ENCODE measurements at regions not wholly inside any gene's neighbourhood (a gene's known extent, or its start where the extent isn't known, plus 50 kb on each side); places are given as distances from the start of the nearest gene placed in this dataset.

GRCh38 chrX:150291014-150291413 is 72.1 kb upstream of the MAMLD1 start (continued):
- no peak for TF ChIP-seq REST (IDR thresholded peaks at IDR 0.05; ENCODE audit: low read depth, low read length)
- no peak for TF ChIP-seq CBFB (IDR thresholded peaks at IDR 0.05; ENCODE audit: low read depth)
- TF ChIP-seq RELA (IDR thresholded peaks at IDR 0.05; ENCODE audit: borderline replicate concordance, partially characterized antibody), result no peak
- no peak for TF ChIP-seq STAT3 (IDR thresholded peaks at IDR 0.05; ENCODE audit: low read depth, low read length)
- TF ChIP-seq BHLHE40 (IDR thresholded peaks at IDR 0.05; ENCODE audit: borderline replicate concordance in 1 of 2, low read depth in 2 of 2, low read length in 1 of 2), result no peak
- no peak for TF ChIP-seq RFX5 (IDR thresholded peaks at IDR 0.05; ENCODE audit: low read depth, low read length)

- no peaks in the 10 kb centered on the region for H3K4me1 ChIP-seq (ENCODE audit: control insufficient read depth, insufficient read depth, low read length)
- POLR2A ChIA-PET, result no interaction called here
- H3K36me3 ChIP-seq (ENCODE audit: control insufficient read depth in 2 of 2, insufficient read depth in 2 of 2, low read length in 1 of 2), result no peaks in the 10 kb centered on the region
- H3K79me2 ChIP-seq (ENCODE audit: control insufficient read depth, insufficient read depth, low read length), result no peaks in the 10 kb centered on the region
- no peak overlapping the region for H3K4me2 ChIP-seq (ENCODE audit: control insufficient read depth, insufficient read depth)
- no peak for FAIRE-seq
- CTCF ChIA-PET, result no interaction called here
- no peaks in the 10 kb centered on the region for H4K20me1 ChIP-seq (ENCODE audit: control insufficient read depth, insufficient read depth)
- no peak overlapping the region for H2AFZ ChIP-seq (ENCODE audit: control insufficient read depth, low read depth, low read length)
- SMC1A ChIA-PET (ENCODE audit: uncharacterized antibody, unreplicated experiment), result no interaction called here
- no peak for DNase-seq (ENCODE audit: low read depth, low spot score)
- H3K9ac ChIP-seq (ENCODE audit: control insufficient read depth, insufficient read depth, low read length), result no peak overlapping the region
- ATAC-seq, result no peak
- no peak overlapping the region for H3K27ac ChIP-seq (ENCODE audit: control insufficient read depth, insufficient read depth)
- peaks cover 0 to 3% of the 10 kb centered on the region in 2 experiments; a peak in 1 of 4 replicates for H3K27me3 ChIP-seq (replicated peaks in 1 of 2; ENCODE audit: control insufficient read depth in 2 of 2, insufficient read depth in 2 of 2, low read length in 1 of 2)
- RAD21 ChIA-PET (ENCODE audit: unreplicated experiment), result no interaction called here
- WGBS (ENCODE audit: insufficient coverage, insufficient replicate concordance, low lambda C conversion rate, missing lambda C conversion rate), result 10% methylated on average over 5 of the region's 5 CpGs
- BruUV-seq (replicated peaks), result no TSS peak
- intact Hi-C loops (cut with micrococcal nuclease; ENCODE audit: unreplicated experiment), result no loop called here
- in situ Hi-C loops (cut with MboI), result no loop called here
- no peak overlapping the region for H3K4me3 ChIP-seq
- no peaks in the 10 kb centered on the region for H3K9me3 ChIP-seq (replicated peaks; ENCODE audit: control insufficient read depth, insufficient read depth, low read length)
- TF ChIP-seq POU2F2 (IDR thresholded peaks at IDR 0.05; ENCODE audit: borderline replicate concordance, low read depth, low read length) (no peak), SP1 (IDR thresholded peaks at IDR 0.05; ENCODE audit: low read depth, low read length) (no peak), RUNX3 (IDR thresholded peaks at IDR 0.05; ENCODE audit: low read length) (no peak), BMI1 (IDR thresholded peaks at IDR 0.05; ENCODE audit: borderline replicate concordance) (no peak), IRF4 (IDR thresholded peaks at IDR 0.05; ENCODE audit: low read depth, low read length) (no peak), RBBP5 (conservative IDR thresholded peaks at IDR 0.05) (no peak), JUNB (IDR thresholded peaks at IDR 0.05) (no peak), TARDBP (IDR thresholded peaks at IDR 0.05; ENCODE audit: borderline replicate concordance) (no peak), TAF1 (IDR thresholded peaks at IDR 0.05; ENCODE audit: borderline replicate concordance, low read depth, low read length) (no peak), ZNF207 (IDR thresholded peaks at IDR 0.05; ENCODE audit: borderline replicate concordance) (no peak), NFXL1 (IDR thresholded peaks at IDR 0.05; ENCODE audit: borderline replicate concordance) (no peak), MTA2 (IDR thresholded peaks at IDR 0.05; ENCODE audit: low read depth) (no peak), FOS (IDR thresholded peaks at IDR 0.05; ENCODE audit: borderline replicate concordance, extremely low read depth, insufficient read length) (no peak), ATF3 (IDR thresholded peaks at IDR 0.05; ENCODE audit: borderline replicate concordance, extremely low read depth, low read depth, low read length) (no peak)
Observed at GRCh38 chrX:150293311-150294013, 69.7 kb upstream of the MAMLD1 start.
